Small intestine (tissue), 7 donors: ENCODE measurements at regions not wholly inside any gene's neighbourhood (a gene's known extent, or its start where the extent isn't known, plus 50 kb on each side); places are given as distances from the start of the nearest gene placed in this dataset.

Experiments
- DNase-seq, 2 donors: peaks; one replicate each; pipeline versions ENCODE4 v3.0.0 to v3.0.0-alpha.2; 2013
- FAIRE-seq: peaks from 2 replicates; lab custom pipeline; 2012; peaks lifted over from hg19 to GRCh38; lab: Jason Lieb, UNC
- H3K27ac ChIP-seq, 3 donors: one replicate each; pipeline ENCODE4 v1.5.1; 2013; ENCODE audit warnings: low read length in 2 of 3, mild to moderate bottlenecking in 2 of 3, control low read depth in 1 of 3, inconsistent platforms in 1 of 3, low read depth in 1 of 3, moderate library complexity in 1 of 3
- H3K27me3 ChIP-seq, 3 donors: one replicate each; pipeline ENCODE4 v1.6.1; 2013; ENCODE audit warnings: low read length in 3 of 3, inconsistent platforms in 1 of 3; ENCODE audit not compliant: control insufficient read depth in 3 of 3, insufficient read depth in 3 of 3
- H3K36me3 ChIP-seq, 3 donors: one replicate each; pipeline ENCODE4 v1.6.1; 2013; ENCODE audit warnings: low read length in 3 of 3, inconsistent platforms in 1 of 3, low read depth in 1 of 3, mild to moderate bottlenecking in 1 of 3, moderate library complexity in 1 of 3; ENCODE audit not compliant: control insufficient read depth in 3 of 3, insufficient read depth in 2 of 3
- H3K4me1 ChIP-seq, 3 donors: one replicate each; pipeline ENCODE4 v1.6.1; 2013; ENCODE audit warnings: low read length in 2 of 3, inconsistent platforms in 1 of 3, low read depth in 1 of 3, mild to moderate bottlenecking in 1 of 3, moderate library complexity in 1 of 3; ENCODE audit not compliant: control insufficient read depth in 3 of 3, insufficient read depth in 2 of 3
- H3K4me3 ChIP-seq, 3 donors: one replicate each; pipeline ENCODE4 v1.5.1; 2013; ENCODE audit warnings: low read length in 3 of 3, control low read depth in 1 of 3, inconsistent platforms in 1 of 3, low read depth in 1 of 3, mild to moderate bottlenecking in 1 of 3, moderate library complexity in 1 of 3
- H3K9me3 ChIP-seq, 2 donors: one replicate each; pipeline ENCODE4 v1.6.1; 2013; ENCODE audit warnings: low read depth in 1 of 2, low read length in 1 of 2; ENCODE audit not compliant: control insufficient read depth in 2 of 2, insufficient read depth in 1 of 2
- WGBS, 3 donors: extraction: QIAGEN DNeasy Blood & Tissue Kit; methylation state at CpG; one replicate each; pipeline ENCODE4 v1.1.7; 2013; 5-methylcytosine and 5-hydroxymethylcytosine counted together
- donor health status: healthy with polysubstance abuse.
- donor health status: control.
- donor health status: control.
- donor health status: Bipolar disorder and iron deficiency.
- donor health status: healthy.

GRCh38 chr9:4929917-4930316 is 55.2 kb upstream of the JAK2 start:
- no peaks in the 10 kb centered on the region for H3K9me3 ChIP-seq
- H3K36me3 ChIP-seq: no peaks in the 10 kb centered on the region
- H3K4me3 ChIP-seq: no peak overlapping the region
- DNase-seq (no peak), FAIRE-seq (no peak)
- H3K4me1 ChIP-seq: no peaks in the 10 kb centered on the region
- no peaks in the 10 kb centered on the region for H3K27me3 ChIP-seq
- no peak overlapping the region for H3K27ac ChIP-seq
- 62 to 80% (median 65%) methylated on average over 2 of the region's 2 CpGs for WGBS, 3 donors

- peaks cover 0 to 9% (median 2%) of the 10 kb centered on the region in 3 donors for H3K4me1 ChIP-seq
- H3K36me3 ChIP-seq: no peaks in the 10 kb centered on the region
- no peak overlapping the region for H3K27ac ChIP-seq
- DNase-seq (no peak), FAIRE-seq (no peak)
- H3K9me3 ChIP-seq: no peaks in the 10 kb centered on the region
- no peaks in the 10 kb centered on the region for H3K27me3 ChIP-seq
- no peak overlapping the region for H3K4me3 ChIP-seq
- WGBS, 3 donors: 94 to 97% (median 96%) methylated on average over 4 of the region's 4 CpGs
These were observed 52.4 kb upstream of the JAK2 start for GRCh38 chr9:4932681-4933080.

- WGBS, 3 donors: 71 to 91% (median 84%) methylated on average over 4 of the region's 4 CpGs
- H3K4me3 ChIP-seq: no peak overlapping the region
- FAIRE-seq: no peak
- H3K27me3 ChIP-seq: no peaks in the 10 kb centered on the region
- peaks cover 0 to 9% (median 2%) of the 10 kb centered on the region in 3 donors for H3K4me1 ChIP-seq
- no peaks in the 10 kb centered on the region for H3K9me3 ChIP-seq
- DNase-seq: no peak
- H3K36me3 ChIP-seq: no peaks in the 10 kb centered on the region
- no peak overlapping the region for H3K27ac ChIP-seq
These were observed 51.9 kb upstream of the JAK2 start for GRCh38 chr9:4933177-4933576.

DNA sequence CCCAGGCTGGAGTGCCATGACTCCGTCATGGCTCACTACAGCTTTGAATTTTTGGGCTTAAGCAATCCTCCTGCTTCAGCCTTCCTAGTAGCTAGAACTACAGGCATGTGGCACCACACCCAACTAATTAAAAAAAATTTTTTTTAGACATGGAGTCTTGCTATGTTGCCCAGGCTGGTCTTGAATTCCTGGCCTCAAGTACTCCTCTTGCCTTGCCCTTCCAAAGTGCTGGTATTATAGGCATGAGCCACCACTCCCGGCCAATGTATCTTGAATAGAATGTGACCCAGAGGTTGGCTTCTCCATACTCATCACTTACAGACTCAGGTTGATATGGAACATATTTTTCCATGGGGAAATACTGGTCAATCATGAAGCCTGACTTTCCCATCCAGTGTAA is 51.2 kb upstream of the JAK2 start:
- no peaks in the 10 kb centered on the region for H3K9me3 ChIP-seq
- H3K4me3 ChIP-seq: no peak overlapping the region
- DNase-seq (no peak), FAIRE-seq (no peak)
- no peaks in the 10 kb centered on the region for H3K27me3 ChIP-seq
- WGBS, 3 donors: 92 to 99% (median 98%) methylated on average over 2 of the region's 2 CpGs
- H3K4me1 ChIP-seq: peaks cover 0 to 9% (median 2%) of the 10 kb centered on the region in 3 donors
- H3K36me3 ChIP-seq: no peaks in the 10 kb centered on the region
- H3K27ac ChIP-seq: no peak overlapping the region

- 69 to 90% (median 89%) methylated on average over 4 of the region's 4 CpGs for WGBS, 3 donors
- no peak overlapping the region for H3K27ac ChIP-seq
These were observed 49.9 kb upstream of the JAK2 start for GRCh38 chr9:4935001-4935672.

More at GRCh38 chr9:4935001-4935672, 49.9 kb upstream of the JAK2 start:
- H3K36me3 ChIP-seq: no peaks in the 10 kb centered on the region
- FAIRE-seq (no peak), DNase-seq (no peak)
- peaks cover 0 to 11% (median 2%) of the 10 kb centered on the region in 3 donors for H3K4me1 ChIP-seq
- no peaks in the 10 kb centered on the region for H3K9me3 ChIP-seq
- H3K4me3 ChIP-seq: no peak overlapping the region
- no peaks in the 10 kb centered on the region for H3K27me3 ChIP-seq
